Vagina (tissue), 2 donors: ENCODE measurements at regions not wholly inside any gene's neighbourhood (a gene's known extent, or its start where the extent isn't known, plus 50 kb on each side); places are given as distances from the start of the nearest gene placed in this dataset.

Source experiments
- CTCF ChIP-seq, 3 experiments: fragments of 450-650 bp in 2 of 3; fragments of 200-600 bp in 1 of 3; sonication (generic) in 1 of 3; IDR thresholded peaks; one replicate each; pipeline ENCODE4 v1.5.1; 2017 to 2019; ENCODE audit warnings: antibody characterized with exemption in 3 of 3, mild to moderate bottlenecking in 2 of 3, moderate library complexity in 2 of 3
- POLR2A ChIP-seq, 2 donors: fragments of 450-650 bp; IDR thresholded peaks; one replicate each; pipeline ENCODE4 v1.6.1; 2017; ENCODE audit warnings: antibody characterized with exemption in 2 of 2, mild to moderate bottlenecking in 2 of 2, moderate library complexity in 2 of 2

DNA sequence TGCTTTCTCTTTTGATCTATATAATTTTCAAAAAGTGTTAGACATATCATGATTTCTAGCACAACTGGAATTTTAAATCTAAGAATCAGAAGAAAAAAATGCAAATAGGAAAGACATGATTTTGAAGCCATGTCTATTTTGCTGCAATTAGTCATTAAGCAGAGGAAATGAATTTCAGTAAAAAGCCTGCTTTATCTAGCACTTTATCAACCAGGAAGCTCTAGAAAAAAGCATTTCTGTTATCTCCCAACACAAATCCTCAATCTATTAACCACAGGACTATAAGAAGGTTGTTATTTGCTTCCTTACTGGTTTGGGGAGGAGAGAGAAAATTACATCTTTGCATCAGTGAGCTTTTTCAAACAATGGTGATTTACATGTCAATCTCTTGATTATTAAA lies 716.7 kb downstream of the DIAPH3 start:
- TF ChIP-seq POLR2A (IDR thresholded peaks at IDR 0.05) = no peak
- no peak for TF ChIP-seq CTCF (IDR thresholded peaks at IDR 0.05)
